ENCODE measurements at regions not wholly inside any gene's neighbourhood (a gene's known extent, or its start where the extent isn't known, plus 50 kb on each side); places are given as distances from the start of the nearest gene placed in this dataset.

- Histone ChIP-seq H3K36me3 (no peaks in the 10 kb centered on the region), H3K4me3 (no peak overlapping the region), H3K27me3 (no peaks in the 10 kb centered on the region), H3K9me3 (no peaks in the 10 kb centered on the region)
- DNase-seq: peak; percentile 68
Measured at GRCh38 chr9:89874351-89875321, 269.8 kb downstream of the GADD45G start.

DNA sequence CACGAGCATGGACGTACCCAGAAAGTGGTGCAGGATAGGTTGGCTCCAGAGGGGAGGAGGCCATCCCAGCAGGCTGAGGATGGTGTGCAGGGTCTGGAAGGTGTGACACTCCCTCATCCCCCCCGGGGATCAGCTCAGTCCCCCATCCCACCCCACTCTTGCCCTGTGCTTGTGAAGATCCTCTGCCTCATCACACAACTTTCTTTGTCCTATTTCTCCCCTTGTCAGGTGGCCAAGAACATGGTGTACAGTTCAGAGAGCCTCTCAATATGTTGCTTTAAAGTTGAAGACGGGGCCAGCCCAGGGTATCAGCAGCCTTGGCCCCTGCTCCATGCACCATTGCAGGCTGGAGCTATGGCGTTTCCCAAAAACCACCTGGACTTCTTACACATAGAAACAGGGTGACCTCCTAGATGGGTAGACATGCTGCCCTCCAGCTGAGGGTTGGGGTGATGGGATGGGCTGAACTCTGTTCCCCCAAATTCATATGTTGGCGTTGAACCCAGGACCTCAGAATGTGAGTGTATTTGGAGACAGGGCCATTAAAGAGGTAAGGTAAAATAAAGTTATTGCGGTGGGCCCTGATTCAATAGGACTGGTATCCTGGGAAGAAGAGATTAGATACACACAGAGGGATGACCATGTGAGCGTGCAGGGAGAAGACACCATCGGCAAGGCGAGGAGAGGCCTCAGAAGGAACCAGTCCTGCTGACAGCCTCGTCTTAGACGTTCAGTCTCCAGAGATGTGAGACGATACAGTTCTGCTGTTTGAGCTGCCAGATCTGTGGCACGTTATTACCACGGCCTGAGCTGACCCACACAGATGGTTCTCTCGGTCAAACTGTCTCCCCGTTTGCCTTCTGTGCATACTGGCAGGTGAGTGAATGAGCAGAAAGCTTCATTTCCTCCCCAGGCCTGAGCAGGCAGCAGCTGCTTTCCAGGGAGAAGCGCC lies 272.5 kb downstream of the GADD45G start:
- no peaks in the 10 kb centered on the region for H3K27me3 ChIP-seq
- DNase-seq: no peak

DNA sequence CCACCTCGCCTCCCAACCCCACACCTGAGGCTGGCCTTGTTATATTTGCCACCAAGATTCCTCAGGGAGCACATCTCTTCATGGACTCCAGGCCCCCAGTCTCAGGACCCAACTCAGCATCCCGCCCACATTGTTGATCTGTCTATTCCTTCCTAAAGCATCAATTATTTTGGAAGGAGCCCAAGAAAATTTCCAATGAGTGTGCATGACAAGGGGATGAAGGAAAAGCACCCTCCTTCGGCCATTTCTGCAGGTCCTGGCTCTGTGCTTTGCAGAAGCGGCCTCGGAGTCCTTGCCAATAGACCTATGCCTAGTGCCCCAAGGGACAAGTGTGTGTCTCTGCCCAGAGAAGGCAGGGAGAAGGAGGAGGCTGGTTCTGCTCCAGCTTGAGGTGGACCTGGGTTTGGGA lies 273.2 kb downstream of the GADD45G start:
- no peak overlapping the region for H3K4me3 ChIP-seq
- H3K9me3 ChIP-seq: no peaks in the 10 kb centered on the region
- DNase-seq: no peak
- H3K36me3 ChIP-seq: no peaks in the 10 kb centered on the region
- H3K27me3 ChIP-seq: no peaks in the 10 kb centered on the region

More for the DNA sequence above, 272.5 kb downstream of the GADD45G start:
- Histone ChIP-seq H3K9me3 (no peaks in the 10 kb centered on the region), H3K4me3 (no peak overlapping the region), H3K36me3 (no peaks in the 10 kb centered on the region)

GRCh38 chr9:89878687-89879086 lies 273.9 kb downstream of the GADD45G start:
- Histone ChIP-seq H3K36me3 (no peaks in the 10 kb centered on the region), H3K4me3 (no peak overlapping the region), H3K27me3 (no peaks in the 10 kb centered on the region), H3K9me3 (no peaks in the 10 kb centered on the region)
- DNase-seq: no peak

- Histone ChIP-seq H3K36me3 (no peaks in the 10 kb centered on the region), H3K27me3 (no peaks in the 10 kb centered on the region), H3K4me3 (no peak overlapping the region), H3K9me3 (no peaks in the 10 kb centered on the region)
- no peak for DNase-seq
Measured at GRCh38 chr9:89879276-89879675, 274.5 kb downstream of the GADD45G start.

DNA sequence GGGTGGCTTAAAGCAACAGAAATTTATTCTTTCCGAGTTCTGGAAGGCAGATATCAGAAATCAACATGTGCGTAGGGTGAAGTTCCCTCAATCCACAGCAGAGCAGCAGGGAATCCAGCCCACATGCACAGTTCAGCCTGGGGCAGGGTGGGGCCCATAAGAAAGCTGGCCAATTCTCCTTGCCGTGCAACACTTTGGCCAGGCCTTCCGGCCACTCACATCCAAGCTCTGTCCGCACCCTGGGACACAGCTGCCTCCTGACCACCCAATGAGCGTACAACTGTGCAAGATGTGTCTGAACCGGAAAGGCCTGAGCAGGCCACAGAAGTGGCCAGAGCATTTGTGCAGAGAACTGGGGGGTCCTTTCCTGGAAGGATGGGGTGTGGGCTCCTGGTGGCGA lies 274.9 kb downstream of the GADD45G start:
- H3K27me3 ChIP-seq: no peaks in the 10 kb centered on the region
- no peaks in the 10 kb centered on the region for H3K36me3 ChIP-seq
- DNase-seq: no peak
- no peaks in the 10 kb centered on the region for H3K9me3 ChIP-seq
- no peak overlapping the region for H3K4me3 ChIP-seq

DNA sequence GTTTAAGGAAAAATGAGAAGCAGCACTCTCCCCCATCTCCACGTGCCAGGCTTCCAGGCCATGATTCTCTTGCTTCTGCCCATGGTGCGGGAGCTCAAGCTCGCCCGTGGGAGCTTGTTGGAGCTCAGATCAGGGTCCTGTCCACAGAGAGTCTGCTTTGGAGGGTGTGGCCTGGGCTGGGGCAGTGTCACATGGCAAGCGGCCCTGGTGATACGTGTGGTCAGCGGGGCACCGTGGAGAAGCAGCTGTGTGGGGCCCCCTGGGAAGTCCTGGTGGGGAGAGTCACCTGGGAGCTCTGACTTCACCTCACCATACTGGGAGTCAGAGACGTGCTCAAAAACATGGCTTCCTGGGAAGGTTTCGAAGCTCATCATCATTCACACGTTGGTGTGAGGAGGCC lies 275.3 kb downstream of the GADD45G start:
- H3K4me3 ChIP-seq: no peak overlapping the region
- DNase-seq: no peak
- H3K36me3 ChIP-seq: no peaks in the 10 kb centered on the region
- H3K27me3 ChIP-seq: no peaks in the 10 kb centered on the region
- no peaks in the 10 kb centered on the region for H3K9me3 ChIP-seq

- no peaks in the 10 kb centered on the region for H3K27me3 ChIP-seq
- no peak overlapping the region for H3K4me3 ChIP-seq
- DNase-seq: no peak
- no peaks in the 10 kb centered on the region for H3K9me3 ChIP-seq
- no peaks in the 10 kb centered on the region for H3K36me3 ChIP-seq
Measured at GRCh38 chr9:89880721-89881120, 275.9 kb downstream of the GADD45G start.

DNA sequence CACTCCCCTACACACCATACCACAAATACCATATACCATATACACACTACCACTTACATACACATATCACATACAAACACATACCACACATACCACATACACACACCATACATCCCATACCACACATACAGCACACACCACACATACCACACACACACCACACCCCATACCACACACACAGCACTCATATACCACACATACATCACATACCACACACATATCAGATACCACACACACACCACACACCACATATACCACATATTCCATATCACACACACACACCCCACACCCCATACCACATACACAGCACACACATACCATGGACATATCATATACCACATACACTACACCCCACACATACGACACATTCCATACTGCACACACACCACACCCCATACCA lies 276.6 kb downstream of the GADD45G start:
- DNase-seq: no peak
- Histone ChIP-seq H3K4me3 (no peak overlapping the region), H3K36me3 (no peaks in the 10 kb centered on the region), H3K27me3 (no peaks in the 10 kb centered on the region), H3K9me3 (no peaks in the 10 kb centered on the region)

DNA sequence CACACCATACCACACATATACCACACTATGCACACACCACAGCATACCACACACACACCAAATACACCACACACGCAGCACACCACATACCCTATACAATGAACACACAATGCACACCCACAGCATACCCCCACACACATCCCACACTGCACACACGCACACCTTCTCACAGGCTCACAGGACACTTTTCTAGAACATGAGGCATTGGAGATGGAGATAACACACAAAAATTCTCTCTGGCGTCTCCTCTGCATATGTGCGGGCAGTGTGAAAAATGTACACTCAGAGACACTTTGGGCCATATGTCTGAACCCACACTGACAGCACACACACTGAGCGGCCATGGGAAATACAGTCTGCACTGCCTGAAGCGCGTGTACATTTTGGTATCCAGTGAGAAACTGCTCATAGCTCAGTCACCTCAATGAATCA lies 278.1 kb downstream of the GADD45G start:
- no peak for DNase-seq
- no peaks in the 10 kb centered on the region for H3K36me3 ChIP-seq

DNA sequence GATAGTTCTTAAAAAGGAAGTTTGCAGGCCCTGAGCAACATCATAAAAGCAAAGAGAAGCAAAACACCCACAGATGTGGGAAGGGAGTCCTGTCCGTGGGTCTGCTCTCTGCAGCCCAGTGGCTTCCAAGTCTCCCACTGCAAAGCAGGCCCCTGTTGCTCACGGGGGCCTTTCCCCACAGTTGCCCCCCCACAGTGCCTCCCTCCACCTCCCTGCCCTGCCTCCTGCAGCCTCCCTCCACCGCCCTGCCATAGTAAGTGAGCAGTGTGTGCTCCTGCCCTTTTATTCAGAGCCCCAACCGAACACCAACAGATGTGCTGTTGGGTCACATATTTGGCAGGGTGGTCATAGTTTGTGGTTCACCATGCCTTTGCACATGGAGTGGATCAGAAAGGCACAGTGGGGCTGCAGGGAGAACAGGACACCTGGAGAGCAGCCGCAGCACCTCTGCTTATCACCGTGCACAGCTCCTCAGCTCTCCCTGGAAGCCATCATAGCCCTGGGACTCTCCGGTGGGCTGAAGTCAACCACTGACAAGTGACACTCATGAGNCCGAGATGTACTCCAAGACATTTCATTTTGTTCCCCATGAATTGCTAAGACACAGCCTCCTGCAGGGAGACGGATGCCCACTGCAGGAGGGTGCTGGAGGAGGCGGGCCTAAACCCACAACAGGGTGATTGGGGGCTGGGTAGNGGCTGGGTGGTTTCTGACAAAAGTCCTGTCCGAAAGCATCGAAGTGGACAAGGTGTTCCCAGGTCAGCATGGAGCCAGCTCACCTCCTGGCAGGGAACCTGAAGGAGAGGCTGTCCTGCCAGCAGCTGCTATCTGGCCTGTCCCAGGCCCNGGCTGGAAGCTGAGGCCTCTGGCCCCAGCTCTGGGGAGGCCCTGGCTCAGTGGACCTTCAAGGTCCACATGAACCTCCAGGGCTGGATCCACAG lies 278.9 kb downstream of the GADD45G start:
- Histone ChIP-seq H3K4me3 (no peak overlapping the region), H3K9me3 (no peaks in the 10 kb centered on the region), H3K27me3 (no peaks in the 10 kb centered on the region), H3K36me3 (no peaks in the 10 kb centered on the region)
- no peak for DNase-seq

More for the DNA sequence above, 278.1 kb downstream of the GADD45G start:
- Histone ChIP-seq H3K4me3 (no peak overlapping the region), H3K27me3 (no peaks in the 10 kb centered on the region), H3K9me3 (no peaks in the 10 kb centered on the region)

DNA sequence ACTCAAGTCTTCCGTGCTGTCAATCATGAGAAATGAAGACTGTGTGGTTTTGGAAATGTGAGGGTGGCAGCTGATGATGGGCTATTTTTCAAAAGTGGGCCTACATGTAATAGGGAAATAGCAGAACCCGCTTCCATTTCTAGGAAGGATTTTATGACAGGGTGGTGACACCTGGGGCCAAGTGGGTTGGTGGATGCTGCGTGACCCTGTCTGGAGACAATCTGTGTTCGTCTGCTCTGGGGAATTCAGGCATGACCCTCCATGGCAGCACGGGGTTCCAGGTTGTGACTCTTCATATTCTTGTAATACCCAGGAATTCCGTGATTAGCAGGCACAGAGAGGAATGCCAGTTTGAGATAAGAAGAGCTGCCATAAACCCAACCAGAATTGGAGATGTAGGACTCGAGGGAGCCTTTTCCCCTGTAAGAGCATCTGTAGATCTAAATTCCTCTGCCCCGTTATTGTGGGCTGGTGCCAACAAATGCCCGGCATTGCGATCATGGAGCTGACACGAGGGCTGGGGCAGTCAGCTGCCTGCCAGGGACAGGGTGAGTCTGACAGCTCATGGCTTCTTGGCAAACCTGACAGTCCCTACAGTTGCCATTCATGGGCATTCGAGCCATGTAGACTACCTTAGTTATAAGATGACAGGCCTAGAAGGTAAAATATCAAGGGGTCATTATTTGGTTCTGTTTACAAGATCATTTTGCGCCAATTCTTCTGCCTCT lies 279.7 kb downstream of the GADD45G start:
- Histone ChIP-seq H3K4me3 (no peak overlapping the region), H3K9me3 (no peaks in the 10 kb centered on the region), H3K27me3 (no peaks in the 10 kb centered on the region), H3K36me3 (no peaks in the 10 kb centered on the region)
- DNase-seq: no peak

DNA sequence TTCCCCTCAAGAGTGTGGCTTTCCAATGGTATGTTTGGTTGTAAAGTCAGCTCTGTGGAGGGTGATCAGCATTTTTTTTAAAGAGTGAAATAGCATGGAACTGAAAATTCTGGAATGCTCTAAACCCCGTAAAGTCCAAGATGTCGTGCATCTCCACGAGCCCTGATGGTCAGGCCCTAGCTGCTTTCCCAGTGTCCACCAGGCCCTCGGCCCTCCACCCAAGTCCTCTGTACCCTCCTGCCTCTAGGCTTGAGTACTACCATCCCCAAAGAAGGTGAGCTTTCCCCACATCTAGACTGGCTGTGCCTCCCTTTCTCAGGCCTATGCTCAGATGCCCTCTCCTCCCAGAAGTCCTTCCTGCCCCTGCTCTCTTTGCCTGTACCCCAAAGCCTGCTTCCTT lies 280.3 kb downstream of the GADD45G start:
- DNase-seq: no peak

GRCh38 chr9:89886281-89886700 lies 281.5 kb downstream of the GADD45G start:
- no peaks in the 10 kb centered on the region for H3K36me3 ChIP-seq
- H3K4me3 ChIP-seq: no peak overlapping the region
- no peaks in the 10 kb centered on the region for H3K27me3 ChIP-seq
- DNase-seq: no peak
- H3K9me3 ChIP-seq: no peaks in the 10 kb centered on the region

More for the DNA sequence above, 280.3 kb downstream of the GADD45G start:
- Histone ChIP-seq H3K4me3 (no peak overlapping the region), H3K9me3 (no peaks in the 10 kb centered on the region), H3K36me3 (no peaks in the 10 kb centered on the region), H3K27me3 (no peaks in the 10 kb centered on the region)

GRCh38 chr9:89887286-89887685 lies 282.5 kb downstream of the GADD45G start:
- Histone ChIP-seq H3K27me3 (no peaks in the 10 kb centered on the region), H3K4me3 (no peak overlapping the region), H3K36me3 (no peaks in the 10 kb centered on the region), H3K9me3 (no peaks in the 10 kb centered on the region)
- DNase-seq: no peak

DNA sequence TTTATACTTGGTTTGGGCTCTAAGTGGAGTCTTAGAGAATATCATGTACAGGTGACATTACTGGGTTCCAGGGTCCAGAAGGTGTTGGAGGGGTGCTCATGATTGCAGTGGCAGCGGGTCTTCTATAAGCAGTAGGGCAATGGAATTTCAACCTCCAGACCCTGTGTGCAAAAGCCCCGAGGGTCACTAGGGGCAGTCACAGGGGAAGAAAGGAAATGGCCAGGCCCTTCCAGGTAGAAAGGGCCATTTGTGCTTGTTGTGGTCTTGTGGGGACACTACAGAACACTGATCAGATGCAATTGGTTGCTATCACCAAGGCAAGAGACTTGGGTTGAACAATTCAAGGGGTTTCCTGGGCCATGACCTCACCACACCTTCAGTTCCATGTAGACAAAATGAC lies 283.4 kb downstream of the GADD45G start:
- Histone ChIP-seq H3K9me3 (no peaks in the 10 kb centered on the region), H3K4me3 (no peak overlapping the region), H3K27me3 (no peaks in the 10 kb centered on the region), H3K36me3 (no peaks in the 10 kb centered on the region)
- no peak for DNase-seq
